Ovary (tissue), 3 donors: ENCODE measurements at regions not wholly inside any gene's neighbourhood (a gene's known extent, or its start where the extent isn't known, plus 50 kb on each side); places are given as distances from the start of the nearest gene placed in this dataset.

Experiments used
- CTCF ChIP-seq, 3 donors: fragments of 450-650 bp in 2 of 3; fragments of 200-600 bp in 1 of 3; IDR thresholded peaks; one replicate each; pipeline versions ENCODE4 v1.5.1 to v1.8.0; 2016 to 2022; ENCODE audit warnings: antibody characterized with exemption in 3 of 3, mild to moderate bottlenecking in 1 of 3
- EP300 ChIP-seq: sonication (generic); formaldehyde crosslinking; IDR thresholded peaks from one replicate; pipeline ENCODE4 v1.6.1; 2017; ENCODE audit warnings: antibody characterized with exemption
- POLR2A ChIP-seq: fragments of 450-650 bp; IDR thresholded peaks from one replicate; pipeline ENCODE4 v1.6.1; 2017; ENCODE audit warnings: antibody characterized with exemption, mild to moderate bottlenecking, moderate library complexity
- donor health status: DM: no; HTN: no; CAD: no.

DNA sequence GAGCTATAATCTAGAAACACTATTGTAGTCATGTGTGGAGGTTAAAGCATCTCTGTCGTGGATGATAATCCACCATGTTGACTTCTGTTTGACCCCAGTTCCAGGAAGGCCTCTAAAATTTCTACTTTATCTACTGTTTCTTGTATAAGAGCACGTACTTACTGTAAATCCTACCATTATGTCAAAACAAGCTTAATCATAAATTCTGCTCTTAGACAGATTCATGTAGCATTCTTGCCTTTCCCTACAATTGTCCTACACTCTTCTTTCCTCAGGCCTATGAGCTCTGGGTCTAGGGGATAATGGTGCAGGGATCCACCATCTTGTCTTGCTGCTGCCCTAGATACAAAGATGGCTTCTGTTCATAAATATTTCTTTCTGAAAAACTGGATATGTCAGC, 2594.3 kb downstream of the ARAP2 start:
- TF ChIP-seq CTCF (IDR thresholded peaks at IDR 0.05) = no peak
- no peak for TF ChIP-seq POLR2A
- no peak for TF ChIP-seq EP300
